HepG2 (cell line): ENCODE measurements at regions not wholly inside any gene's neighbourhood (a gene's known extent, or its start where the extent isn't known, plus 50 kb on each side); places are given as distances from the start of the nearest gene placed in this dataset.

Experiments
- ATAC-seq: fragments of 200-7000 bp; cut with Tn5 transposase; 3 replicates; pipeline ENCODE4 v1.9.1; 2020; ENCODE audit warnings: mild to moderate bottlenecking, moderate library complexity
- BruUV-seq: library from RNA; stranded (reverse); fragments of 400-500 nt; replicated peaks from 2 replicates; lab custom pipeline; 2021; lab: Mats Ljungman, UMichigan
- CTCF ChIA-PET: fragments of 300-600 bp; formaldehyde crosslinking; extraction: SDS; loops from one replicate; lab custom pipeline; 2021; ENCODE audit warnings: low total read pairs, inconsistent platforms, low intra/inter-chr PET ratio; lab: Yijun Ruan, JAX
- POLR2A ChIA-PET: fragments of 350-600 bp; sonication (Branson Sonifier 250); formaldehyde crosslinking; loops from one replicate; lab custom pipeline; 2020; ENCODE audit warnings: antibody characterized with exemption, inconsistent platforms; lab: Yijun Ruan, JAX
- DNase-seq: peaks from one replicate; pipeline ENCODE4 v3.0.0-alpha.2; 2015; ENCODE audit warnings: low spot score
- FAIRE-seq: peaks from 3 replicates; lab custom pipeline; 2011; peaks lifted over from hg19 to GRCh38; lab: Jason Lieb, UNC
- H2AFZ ChIP-seq: one replicate; pipeline ENCODE4 v1.6.1; 2011; ENCODE audit warnings: low read length, inconsistent platforms
- H3K27ac ChIP-seq: fragments of 300-600 bp; 3 replicates; pipeline ENCODE4 v1.8.0; 2011; ENCODE audit warnings: mixed run types, mild to moderate bottlenecking, mixed read lengths, low read length, inconsistent platforms; ENCODE audit not compliant: insufficient read depth; ENCODE audit errors: extremely low read length
- H3K27me3 ChIP-seq, 2 experiments: fragments of 200-600 bp in 1 of 2; 2 replicates in 1 of 2; 3 replicates in 1 of 2; pipeline versions ENCODE4 v1.6.0 to v1.8.0; 2011; ENCODE audit warnings: low read length in 2 of 2, mild to moderate bottlenecking in 2 of 2, moderate library complexity in 2 of 2, inconsistent platforms in 1 of 2; ENCODE audit not compliant: insufficient read depth in 2 of 2, control insufficient read depth in 1 of 2
- H3K36me3 ChIP-seq, 2 experiments: fragments of 200-600 bp in 1 of 2; replicated peaks in 1 of 2; 2 replicates in 1 of 2; 3 replicates in 1 of 2; pipeline versions ENCODE4 v1.5.1 to v1.8.0; 2011; ENCODE audit warnings: low read length in 2 of 2, inconsistent platforms in 1 of 2; ENCODE audit not compliant: insufficient read depth in 2 of 2, control insufficient read depth in 1 of 2
- H3K4me1 ChIP-seq: 2 replicates; pipeline ENCODE4 v1.5.1; 2012; ENCODE audit warnings: low read length, inconsistent platforms; ENCODE audit not compliant: insufficient read depth
- H3K4me2 ChIP-seq: 2 replicates; pipeline ENCODE4 v1.6.0; 2011; ENCODE audit warnings: low read depth, low read length, inconsistent platforms
- H3K4me3 ChIP-seq, 3 experiments: fragments of 200-600 bp in 1 of 3; sonication (generic), shearing (Covaris generic) in 1 of 3; replicated peaks in 1 of 3; 2 replicates each; pipeline ENCODE4 v1.5.1; 2011 to 2016; ENCODE audit warnings: low read length in 3 of 3, inconsistent platforms in 2 of 3, low read depth in 2 of 3, mild to moderate bottlenecking in 2 of 3, control low read depth in 1 of 3, mixed read lengths in 1 of 3; ENCODE audit not compliant: insufficient read depth in 1 of 3
- H3K79me2 ChIP-seq: one replicate; pipeline ENCODE4 v1.6.1; 2011; ENCODE audit warnings: low read length, inconsistent platforms; ENCODE audit not compliant: insufficient read depth
- H3K9ac ChIP-seq: 2 replicates; pipeline ENCODE4 v1.6.0; 2011; ENCODE audit warnings: mild to moderate bottlenecking, low read depth, low read length, inconsistent platforms; ENCODE audit not compliant: insufficient read depth
- H3K9me3 ChIP-seq: 2 replicates; pipeline ENCODE4 v1.5.1; 2012; ENCODE audit warnings: mild to moderate bottlenecking, low read length
- H4K20me1 ChIP-seq: 2 replicates; pipeline ENCODE4 v1.6.0; 2011; ENCODE audit warnings: inconsistent platforms, mild to moderate bottlenecking, low read length, moderate library complexity; ENCODE audit not compliant: insufficient read depth
- AGO2 ChIP-seq: fragments of 200-400 bp; formaldehyde crosslinking; optimal IDR thresholded peaks from 2 replicates; pipeline ENCODE3; 2017; ENCODE audit warnings: mild to moderate bottlenecking, low read depth, low read length, moderate library complexity
- BORCS8-MEF2B ChIP-seq: sonication (generic); formaldehyde crosslinking; IDR thresholded peaks from 2 replicates; pipeline ENCODE4 v1.8.0; 2022; ENCODE audit warnings: mild to moderate bottlenecking, missing genetic modification reagents
- CBX1 ChIP-seq: IDR thresholded peaks from one replicate; pipeline ENCODE4 v1.6.1; 2016; ENCODE audit warnings: antibody characterized with exemption, low read depth
- CCDC6 ChIP-seq: sonication (generic); formaldehyde crosslinking; IDR thresholded peaks from 2 replicates; pipeline ENCODE4 v1.8.1; 2022; ENCODE audit warnings: mild to moderate bottlenecking, missing genetic modification reagents, moderate library complexity
- E2F1 ChIP-seq: sonication (generic); formaldehyde crosslinking; IDR thresholded peaks from 2 replicates; pipeline ENCODE4 v1.5.0; 2020; ENCODE audit warnings: missing genetic modification reagents
- FOXA3 ChIP-seq: IDR thresholded peaks from 2 replicates; pipeline ENCODE4 v1.6.1; 2016; ENCODE audit warnings: missing genetic modification reagents, missing compliant biosample characterization
- LRRFIP1 ChIP-seq: sonication (generic); formaldehyde crosslinking; conservative IDR thresholded peaks from 2 replicates; pipeline ENCODE4 v1.4.0; 2020; ENCODE audit warnings: missing genetic modification reagents
- MATR3 ChIP-seq: sonication (generic); formaldehyde crosslinking; IDR thresholded peaks from 2 replicates; pipeline ENCODE4 v1.4.0; 2020; ENCODE audit warnings: missing genetic modification reagents
- PCBP2 ChIP-seq: fragments of 200-400 bp; formaldehyde crosslinking; optimal IDR thresholded peaks from 2 replicates; pipeline ENCODE3; 2018; ENCODE audit warnings: low read length, low read depth; ENCODE audit not compliant: poor library complexity, severe bottlenecking
- RAD51 ChIP-seq: fragments of 450-650 bp; IDR thresholded peaks from 2 replicates; pipeline ENCODE4 v1.6.1; 2016; ENCODE audit warnings: borderline replicate concordance
- SNAPC5 ChIP-seq: sonication (generic); formaldehyde crosslinking; IDR thresholded peaks from 2 replicates; pipeline ENCODE4 v1.8.1; 2023; ENCODE audit warnings: mild to moderate bottlenecking, missing genetic modification reagents, borderline replicate concordance
- WGBS: methylation state at CpG from one replicate; pipeline ENCODE4 v1.1.6; 2017; ENCODE audit warnings: low lambda C conversion rate; 5-methylcytosine and 5-hydroxymethylcytosine counted together
- in situ Hi-C: cut with HindIII; loops from 2 replicates; pipeline ENCODE4 v1.10.0; 2017; ENCODE audit warnings: low pct_unique_long_range_greater_than_20kb; ENCODE audit not compliant: extremely low pct_ligation_motif_present
- intact Hi-C: fragments of 100-400 bp; cut with micrococcal nuclease; formaldehyde crosslinking; loops from one replicate; pipeline ENCODE4 v1.10.0; 2022; ENCODE audit not compliant: unreplicated experiment
- TF ChIP-seq, protein P1 (sequence below): sonication (generic); formaldehyde crosslinking; IDR thresholded peaks from 2 replicates; pipeline ENCODE4 v1.9.0; 2021; ENCODE audit warnings: missing genetic modification reagents, borderline replicate concordance
- TF ChIP-seq, protein P2 (sequence below): sonication (generic); formaldehyde crosslinking; IDR thresholded peaks from 2 replicates; pipeline ENCODE4 v1.8.0; 2022; ENCODE audit warnings: low read depth, missing genetic modification reagents

DNA sequence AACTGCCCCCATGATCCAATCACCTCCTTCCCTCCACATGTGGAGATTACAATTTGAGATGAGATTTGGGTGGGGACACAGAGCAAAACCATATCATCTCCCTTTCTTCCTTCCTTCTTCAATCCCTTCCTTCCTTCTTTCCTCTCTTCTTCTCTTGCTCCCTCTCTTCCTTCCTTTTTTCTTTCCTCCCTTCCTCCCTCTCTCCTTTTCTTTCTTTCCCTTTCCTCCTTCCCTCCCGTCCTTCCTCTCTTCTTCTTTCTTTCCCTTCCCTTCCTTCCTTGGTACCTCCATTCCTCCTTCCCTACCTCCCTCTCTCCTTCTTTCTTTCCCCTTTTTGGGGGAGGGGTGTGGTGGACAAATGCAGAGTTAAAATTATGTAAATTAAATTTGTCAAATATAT, 145.1 kb downstream of the TSHZ3 start:
- BruUV-seq: no TSS peak

DNA sequence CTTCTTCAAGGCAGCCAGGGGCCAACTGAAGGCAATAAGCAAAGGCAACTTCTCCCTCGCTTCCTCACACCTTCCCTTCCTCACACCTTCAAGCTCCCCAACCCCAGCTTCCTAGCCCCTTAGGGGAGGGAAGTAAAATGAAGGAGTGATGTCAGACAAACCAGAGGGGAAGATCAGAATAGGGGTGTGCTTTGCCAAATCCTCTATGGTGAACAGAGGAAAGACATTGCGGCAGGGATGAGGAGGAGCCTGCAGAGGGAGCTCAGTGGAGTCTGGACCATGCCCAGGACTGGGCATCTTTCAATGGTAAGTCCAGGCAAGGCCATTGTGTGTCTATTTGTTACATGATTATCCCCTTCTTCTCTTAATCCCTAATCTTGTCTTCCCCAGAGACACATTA, 164.0 kb downstream of the TSHZ3 start:
- Histone ChIP-seq H3K36me3 (no peaks in the 10 kb centered on the region), H3K9ac (no peak overlapping the region), H3K9me3 (peaks cover 87% of the 10 kb centered on the region), H3K27me3 (no peaks in the 10 kb centered on the region; a peak in 1 of 5 replicates), H3K79me2 (no peaks in the 10 kb centered on the region), H4K20me1 (no peaks in the 10 kb centered on the region), H3K4me3 (no peak overlapping the region), H3K4me2 (no peak overlapping the region), H2AFZ (no peak overlapping the region), H3K4me1 (no peaks in the 10 kb centered on the region), H3K27ac (no peak overlapping the region)
- 4% methylated on average over 2 of the region's 2 CpGs for WGBS
- BruUV-seq: no TSS peak
- FAIRE-seq (no peak), DNase-seq (no peak), ATAC-seq (no peak)
- intact Hi-C loops (no loop called here), in situ Hi-C loops (no loop called here)
- POLR2A ChIA-PET: no interaction called here
- CTCF ChIA-PET: no interaction called here
- TF ChIP-seq, protein P1, sequence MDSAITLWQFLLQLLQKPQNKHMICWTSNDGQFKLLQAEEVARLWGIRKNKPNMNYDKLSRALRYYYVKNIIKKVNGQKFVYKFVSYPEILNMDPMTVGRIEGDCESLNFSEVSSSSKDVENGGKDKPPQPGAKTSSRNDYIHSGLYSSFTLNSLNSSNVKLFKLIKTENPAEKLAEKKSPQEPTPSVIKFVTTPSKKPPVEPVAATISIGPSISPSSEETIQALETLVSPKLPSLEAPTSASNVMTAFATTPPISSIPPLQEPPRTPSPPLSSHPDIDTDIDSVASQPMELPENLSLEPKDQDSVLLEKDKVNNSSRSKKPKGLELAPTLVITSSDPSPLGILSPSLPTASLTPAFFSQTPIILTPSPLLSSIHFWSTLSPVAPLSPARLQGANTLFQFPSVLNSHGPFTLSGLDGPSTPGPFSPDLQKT (CRISPR knock-in tag): no peak
- TF ChIP-seq, protein P2, sequence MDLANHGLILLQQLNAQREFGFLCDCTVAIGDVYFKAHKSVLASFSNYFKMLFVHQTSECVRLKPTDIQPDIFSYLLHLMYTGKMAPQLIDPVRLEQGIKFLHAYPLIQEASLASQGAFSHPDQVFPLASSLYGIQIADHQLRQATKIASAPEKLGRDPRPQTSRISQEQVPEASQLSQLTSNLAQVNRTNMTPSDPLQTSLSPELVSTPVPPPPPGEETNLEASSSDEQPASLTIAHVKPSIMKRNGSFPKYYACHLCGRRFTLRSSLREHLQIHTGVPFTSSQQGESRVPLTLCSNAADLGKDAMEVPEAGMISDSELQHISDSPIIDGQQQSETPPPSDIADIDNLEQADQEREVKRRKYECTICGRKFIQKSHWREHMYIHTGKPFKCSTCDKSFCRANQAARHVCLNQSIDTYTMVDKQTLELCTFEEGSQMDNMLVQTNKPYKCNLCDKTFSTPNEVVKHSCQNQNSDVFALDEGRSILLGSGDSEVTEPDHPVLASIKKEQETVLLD (CRISPR knock-in tag): no peak
- TF ChIP-seq LRRFIP1 (CRISPR knock-in tag) (no peak), MATR3 (CRISPR knock-in tag) (no peak), AGO2 (no peak), E2F1 (CRISPR knock-in tag) (no peak)

More for the DNA sequence above, 145.1 kb downstream of the TSHZ3 start:
- Histone ChIP-seq H3K9me3 (peaks cover 88% of the 10 kb centered on the region), H3K36me3 (no peaks in the 10 kb centered on the region), H2AFZ (no peak overlapping the region)
- no peak for DNase-seq
- TF ChIP-seq SNAPC5 (CRISPR knock-in tag): no peak
- no peak for TF ChIP-seq CBX1
- no peak for TF ChIP-seq BORCS8-MEF2B
- TF ChIP-seq PCBP2: no peak
- no peak for TF ChIP-seq FOXA3 (CRISPR knock-in tag)
- no peak for TF ChIP-seq CCDC6 (CRISPR knock-in tag)
- no peak for TF ChIP-seq RAD51
- TF ChIP-seq, all 625 proteins: peak for 0
- WGBS: 3% methylated on average over 1 of the region's 1 CpG
- Histone ChIP-seq H3K4me1 (no peaks in the 10 kb centered on the region), H3K79me2 (no peaks in the 10 kb centered on the region), H3K27ac (no peak overlapping the region), H3K9ac (no peak overlapping the region), H3K27me3 (no peaks in the 10 kb centered on the region), H4K20me1 (no peaks in the 10 kb centered on the region), H3K4me2 (no peak overlapping the region), H3K4me3 (no peak overlapping the region)
- ChIA-PET POLR2A (no interaction called here), CTCF (no interaction called here)
- intact Hi-C loops (no loop called here), in situ Hi-C loops (no loop called here)
- FAIRE-seq (no peak), ATAC-seq (no peak)
